ENCODE measurements at regions not wholly inside any gene's neighbourhood (a gene's known extent, or its start where the extent isn't known, plus 50 kb on each side); places are given as distances from the start of the nearest gene placed in this dataset.

- DNase-seq: no peak
These were observed 87.4 kb upstream of the FZD10 start for GRCh38 chr12:130074661-130075406.

DNA sequence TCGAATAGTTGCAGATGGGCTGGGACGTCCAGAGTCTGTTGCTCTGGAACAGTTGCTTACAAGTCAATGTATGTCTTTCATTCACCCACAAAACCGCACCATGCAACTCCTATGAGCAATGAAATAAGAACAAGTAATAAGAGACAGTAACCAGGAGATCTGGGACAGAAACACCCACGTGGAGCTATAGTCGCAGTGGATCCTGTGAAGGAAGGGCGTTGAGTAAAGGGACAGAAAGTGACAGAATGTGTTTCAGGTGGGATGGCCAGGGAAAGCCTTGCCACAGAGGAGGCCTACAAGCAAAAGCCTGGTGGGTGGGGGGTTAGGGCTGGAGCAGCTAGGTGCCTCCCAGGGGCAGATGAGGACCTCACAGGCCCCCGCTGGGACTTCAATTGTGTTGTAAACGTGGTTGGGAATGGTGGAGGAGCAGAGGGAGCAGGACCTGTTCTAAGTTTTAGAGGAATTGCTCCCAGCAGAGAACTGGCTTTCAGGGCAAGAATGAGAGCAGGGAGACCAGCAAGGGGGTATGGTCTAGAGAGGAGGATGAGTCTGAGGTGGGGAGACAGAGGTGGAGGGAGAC, 86.7 kb upstream of the FZD10 start:
- no peak for DNase-seq

- DNase-seq: no peak
These were observed 86.1 kb upstream of the FZD10 start for GRCh38 chr12:130076126-130076525.

DNA sequence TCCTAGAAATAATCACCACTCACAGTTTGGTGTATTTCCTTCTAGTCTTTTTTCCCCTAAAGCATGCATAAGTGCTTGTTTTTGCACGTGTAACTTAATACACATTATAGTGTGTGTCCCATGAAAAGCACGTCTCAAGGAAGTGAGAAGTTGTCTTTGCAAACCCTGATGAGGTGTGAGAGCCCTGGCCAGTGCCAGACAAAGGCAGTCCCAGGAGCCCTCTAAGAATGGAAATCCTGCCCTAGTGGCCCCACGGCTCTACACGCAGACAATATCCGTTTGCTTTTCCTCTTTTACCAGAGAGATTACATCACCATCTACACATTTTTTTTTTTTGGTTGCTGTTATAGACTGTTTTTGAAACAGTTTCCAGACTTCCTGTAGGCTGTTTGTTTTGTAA, 85.5 kb upstream of the FZD10 start:
- DNase-seq: no peak

- DNase-seq: no peak
These were observed 83.4 kb upstream of the FZD10 start for GRCh38 chr12:130078852-130079251.

DNA sequence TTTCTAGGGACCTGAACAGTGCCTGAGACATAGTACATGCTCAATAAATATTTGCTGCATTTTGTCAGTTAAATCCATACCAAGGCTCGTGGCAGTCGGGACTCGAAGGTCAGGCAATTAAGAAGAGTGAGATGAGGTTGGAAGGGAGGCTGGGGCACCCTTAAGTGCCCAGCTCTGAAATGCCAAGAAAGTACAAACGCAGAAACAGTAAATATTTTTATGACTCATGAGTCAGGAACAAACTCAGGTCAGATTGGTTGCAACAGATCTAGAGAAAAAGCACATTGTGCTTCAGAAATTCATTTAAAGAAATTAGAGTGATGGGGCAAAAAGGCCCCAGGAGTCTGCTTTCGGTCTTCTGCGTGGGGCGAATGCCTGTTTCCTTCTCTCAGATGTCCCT, 83.0 kb upstream of the FZD10 start:
- no peak for DNase-seq

DNA sequence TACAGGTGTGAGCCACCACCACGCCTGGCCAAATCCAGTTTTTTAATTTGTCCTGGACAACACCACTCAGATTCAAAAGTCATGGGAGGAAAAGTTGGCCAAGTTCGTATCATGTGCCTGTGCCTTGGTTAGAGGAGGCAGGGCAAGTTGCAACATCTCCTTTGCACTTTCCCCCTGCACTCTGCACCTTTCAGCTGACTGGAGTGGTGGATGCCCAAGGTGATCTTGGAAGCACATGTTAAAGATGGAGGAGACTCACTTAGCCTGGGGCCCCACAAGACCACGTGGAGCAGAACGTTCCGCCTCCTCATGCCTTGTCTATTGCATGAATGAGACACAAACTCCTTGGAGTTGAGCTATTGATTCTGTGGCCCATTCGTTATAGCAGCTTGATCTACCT, 82.1 kb upstream of the FZD10 start:
- DNase-seq: no peak

DNA sequence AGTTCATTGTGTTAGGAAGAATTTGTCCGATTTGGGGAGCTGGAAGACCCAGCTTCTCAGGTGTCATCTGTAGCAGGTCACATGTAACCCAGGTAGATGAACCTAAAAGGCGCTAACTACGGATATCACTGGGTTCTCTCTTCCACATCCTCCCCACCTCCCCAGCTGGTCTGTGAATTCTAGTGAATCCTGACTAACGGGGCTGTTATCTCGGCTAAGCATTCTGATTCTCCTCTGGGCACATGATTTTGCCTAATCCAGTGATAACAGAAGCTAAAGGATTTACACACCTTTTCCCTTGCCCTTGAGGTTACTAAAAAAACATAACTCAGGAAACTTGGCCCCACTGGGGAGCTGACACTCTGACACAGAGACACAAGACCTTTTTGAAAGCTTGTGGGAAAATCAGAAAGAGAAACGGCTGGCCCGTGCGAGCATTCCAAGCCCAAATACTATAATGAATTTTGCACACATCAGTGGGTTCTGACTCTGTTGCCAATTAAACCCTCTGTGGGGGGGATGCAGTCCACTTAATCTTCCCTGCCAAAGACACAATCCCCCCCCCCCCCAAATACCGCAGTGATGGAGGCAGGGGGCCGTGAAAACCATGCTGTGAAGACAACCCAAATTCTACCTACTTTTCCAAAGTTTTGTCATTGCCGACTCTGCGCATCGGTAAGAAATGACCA, 81.0 kb upstream of the FZD10 start:
- no peak for DNase-seq

DNA sequence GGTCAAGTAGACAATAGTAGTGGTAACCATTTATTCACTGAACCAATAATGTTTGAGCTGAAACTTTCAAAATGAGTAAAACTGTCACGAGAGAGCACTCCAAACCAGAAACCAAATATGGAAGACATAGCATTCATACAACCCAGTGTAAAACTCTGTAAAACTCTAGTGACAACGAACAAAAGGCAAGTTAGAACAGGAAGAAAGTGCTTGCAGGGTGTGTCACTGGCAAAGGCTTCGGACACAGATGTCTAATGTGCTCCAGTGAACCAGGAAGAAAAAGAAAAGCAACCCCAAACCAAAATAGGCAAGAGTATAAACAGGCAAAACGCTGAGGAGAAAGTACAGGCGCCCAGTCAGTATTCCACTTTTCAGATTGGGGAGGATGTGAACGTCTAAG, 79.3 kb upstream of the FZD10 start:
- DNase-seq: no peak

GRCh38 chr12:130083734-130084133, 78.5 kb upstream of the FZD10 start:
- no peak for DNase-seq

DNA sequence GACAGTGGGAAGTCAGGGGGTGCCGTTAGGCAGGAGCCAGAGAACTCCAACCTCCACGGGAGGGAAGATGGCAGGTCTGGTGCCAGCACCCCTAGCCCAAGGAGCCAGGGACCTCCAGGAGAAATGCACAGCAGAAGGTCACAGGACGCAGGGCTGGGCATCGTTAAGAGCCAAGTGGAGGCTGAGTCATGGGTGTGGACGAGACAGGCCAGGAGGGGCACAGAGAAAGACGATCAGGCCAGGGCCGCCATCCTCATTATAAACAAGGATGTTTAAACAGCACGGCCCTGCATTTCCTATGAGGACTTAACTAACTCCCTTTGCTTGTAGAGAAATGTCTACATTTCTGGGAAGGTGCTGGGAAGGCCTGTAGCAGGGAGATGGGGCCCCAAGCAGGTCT, 77.9 kb upstream of the FZD10 start:
- no peak for DNase-seq

DNA sequence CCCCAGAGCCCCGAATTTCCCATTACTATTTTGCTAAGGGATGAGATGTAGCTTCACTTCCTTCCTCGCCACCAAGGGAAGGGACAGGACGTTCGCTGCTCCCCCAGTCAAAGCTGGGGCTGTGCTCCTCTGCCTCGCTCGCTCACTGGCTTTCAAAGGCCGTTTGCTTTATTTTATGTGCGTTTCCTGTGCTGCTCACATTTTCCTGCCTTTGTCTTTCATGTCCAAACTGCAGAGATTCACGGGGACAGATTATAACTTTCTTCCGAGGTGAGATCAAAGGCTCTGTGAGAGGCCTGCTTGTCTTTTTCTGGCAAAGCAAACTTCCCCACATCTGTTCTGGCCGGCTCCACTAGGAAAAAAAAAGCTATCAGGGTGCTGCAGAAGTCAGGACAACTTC, 76.0 kb upstream of the FZD10 start:
- no peak for DNase-seq

- DNase-seq: no peak
These were observed 75.5 kb upstream of the FZD10 start for GRCh38 chr12:130086797-130087196.

DNA sequence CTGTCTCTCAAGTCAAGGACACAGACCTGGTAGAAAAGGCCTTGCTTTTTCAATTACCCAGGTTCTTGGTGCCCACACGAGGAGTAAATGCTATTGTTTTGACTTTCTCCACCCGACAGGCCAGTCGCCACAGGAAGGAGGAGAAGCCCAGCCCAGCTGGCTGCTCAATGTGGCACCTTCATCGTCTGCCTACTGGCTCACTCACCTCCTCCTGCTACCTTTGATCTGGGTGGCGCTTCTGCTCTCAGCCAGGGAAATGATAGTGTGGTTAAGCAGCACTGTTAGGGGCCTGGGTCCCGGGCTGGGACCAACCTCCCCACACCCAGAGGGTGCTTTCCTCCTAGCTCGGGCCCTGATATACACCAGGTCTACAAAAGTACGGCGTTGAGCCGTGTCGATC, 75.0 kb upstream of the FZD10 start:
- DNase-seq: no peak

- DNase-seq: no peak
These were observed 73.8 kb upstream of the FZD10 start for GRCh38 chr12:130088504-130088903.

DNA sequence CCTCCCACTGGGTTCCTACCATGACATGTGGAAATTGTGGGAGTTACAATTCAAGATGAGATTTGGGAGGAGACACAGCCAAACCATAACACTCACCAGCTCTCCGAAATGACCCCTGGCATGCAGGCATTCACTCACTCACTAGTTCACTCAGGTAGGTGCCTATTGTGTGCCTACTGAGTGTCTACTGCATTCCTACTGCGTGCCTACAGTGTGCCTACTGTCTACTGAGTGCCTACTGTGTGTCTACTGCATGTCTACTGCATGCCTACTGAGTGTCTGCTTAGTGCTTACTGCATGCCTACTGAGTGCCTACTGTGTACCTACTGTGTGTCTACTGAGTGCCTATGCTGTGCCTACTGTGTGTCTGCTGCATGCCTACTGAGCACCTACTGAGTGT, 71.7 kb upstream of the FZD10 start:
- no peak for DNase-seq

GRCh38 chr12:130093380-130093779, 68.9 kb upstream of the FZD10 start:
- DNase-seq: no peak

DNA sequence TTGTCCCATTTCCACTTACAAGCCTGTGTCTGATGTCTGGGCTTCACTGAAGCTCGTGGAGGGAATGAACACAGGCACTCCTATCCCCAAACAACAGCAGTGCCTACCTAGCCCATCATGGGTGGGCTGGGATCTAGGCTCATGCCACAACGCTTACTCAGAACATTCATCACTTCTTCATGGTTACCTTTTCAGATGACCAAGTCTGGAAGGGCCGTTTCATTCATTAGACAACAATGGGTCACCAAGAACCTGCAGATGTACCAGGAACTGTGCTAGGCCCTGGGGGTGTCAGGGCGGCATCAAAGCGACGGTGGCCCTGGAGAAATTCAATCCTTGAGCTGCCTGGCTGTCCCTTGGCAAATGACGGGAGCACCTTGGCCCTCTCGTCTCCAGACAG, 64.9 kb upstream of the FZD10 start:
- no peak for DNase-seq

DNA sequence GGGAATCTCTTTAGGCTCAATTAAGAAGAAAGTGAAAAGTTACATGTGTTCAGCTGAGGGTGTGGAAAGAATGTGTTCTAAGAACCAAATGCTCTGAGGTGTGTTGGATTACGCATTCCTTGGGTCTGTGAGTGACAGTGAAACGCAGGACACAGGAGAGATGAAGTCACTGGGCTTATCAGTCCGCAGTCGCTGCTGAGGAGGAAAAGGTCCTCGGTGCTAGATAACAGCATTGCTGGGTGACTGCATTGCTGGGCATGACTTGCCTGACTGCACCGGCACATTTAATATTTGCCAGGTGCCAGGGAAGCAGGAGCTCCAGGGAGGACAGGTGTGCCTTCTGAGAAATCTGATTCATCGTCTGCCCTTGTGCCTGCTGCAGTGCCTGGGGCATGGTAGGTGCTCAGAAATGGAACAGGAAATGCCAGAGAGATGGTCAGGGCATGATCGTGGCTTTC, 64.4 kb upstream of the FZD10 start:
- DNase-seq: no peak

GRCh38 chr12:130098301-130099005, 63.8 kb upstream of the FZD10 start:
- no peak for DNase-seq

DNA sequence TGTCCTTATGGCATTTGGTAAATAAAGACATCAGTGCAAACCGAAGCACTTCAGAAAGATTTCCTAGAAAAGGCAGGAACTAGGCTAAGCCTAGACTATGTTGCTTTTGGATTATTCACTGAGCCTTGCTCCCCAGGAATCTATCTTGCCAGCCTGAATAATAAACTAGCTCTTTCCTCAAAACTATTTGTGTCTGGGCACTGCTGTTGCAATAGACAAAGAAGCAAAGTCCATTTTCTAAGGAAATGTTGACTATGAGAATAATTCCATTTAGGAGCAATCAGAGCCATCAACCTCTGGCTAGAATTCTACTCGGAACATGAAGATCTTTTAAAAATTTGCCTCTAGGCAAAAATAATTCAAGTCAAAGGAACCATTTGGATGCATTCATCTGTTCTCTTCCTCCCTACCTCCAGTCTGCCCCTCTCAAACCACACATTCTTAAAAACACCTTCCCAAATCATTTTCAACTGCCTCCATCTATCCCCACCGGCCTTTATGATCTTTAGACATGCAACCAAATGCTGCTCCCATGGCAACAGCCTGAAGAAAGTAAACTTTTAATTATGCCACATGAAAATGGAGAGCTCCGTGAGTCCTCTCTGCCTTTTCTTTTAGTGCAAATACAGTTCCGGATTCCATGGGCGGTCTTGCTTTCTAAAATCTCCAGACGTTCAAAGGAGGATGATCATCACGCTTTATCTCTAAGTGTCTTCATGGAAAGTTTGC, 61.5 kb upstream of the FZD10 start:
- DNase-seq: no peak

GRCh38 chr12:130101370-130101769, 60.9 kb upstream of the FZD10 start:
- DNase-seq: no peak

- no peak for DNase-seq
These were observed 60.0 kb upstream of the FZD10 start for GRCh38 chr12:130102266-130102665.
